Gastrocnemius medialis (tissue), 4 donors: ENCODE measurements at regions not wholly inside any gene's neighbourhood (a gene's known extent, or its start where the extent isn't known, plus 50 kb on each side); places are given as distances from the start of the nearest gene placed in this dataset.

Experiments
- ATAC-seq, 2 donors: fragments of 150-250 bp; one replicate each; pipeline ENCODE4 v1.9.1; 2016
- DNase-seq, 2 donors: peaks; one replicate each; pipeline ENCODE4 v3.0.0-alpha.2; 2019
- H3K27ac ChIP-seq, 4 donors: fragments of 200-600 bp; sonication (generic); 1 replicate in 1 of 4; 2 replicates in 3 of 4; pipeline ENCODE4 v1.5.1; 2016 to 2018; ENCODE audit warnings: mild to moderate bottlenecking in 2 of 4, moderate library complexity in 1 of 4
- H3K27me3 ChIP-seq, 3 donors: fragments of 200-600 bp; sonication (generic) in 2 of 3; 1 replicate in 1 of 3; 2 replicates in 2 of 3; pipeline versions ENCODE4 v1.5.1 to v1.6.0; 2016 to 2019; ENCODE audit warnings: mild to moderate bottlenecking in 1 of 3, moderate library complexity in 1 of 3
- H3K36me3 ChIP-seq, 2 donors: fragments of 200-600 bp; sonication (generic) in 1 of 2; one replicate each; pipeline ENCODE4 v1.5.1; 2017 to 2018
- H3K4me1 ChIP-seq, 2 donors: fragments of 200-600 bp; sonication (generic) in 1 of 2; one replicate each; pipeline ENCODE4 v1.5.1; 2016 to 2017; ENCODE audit warnings: mild to moderate bottlenecking in 2 of 2
- H3K4me3 ChIP-seq, 4 donors: fragments of 200-600 bp; sonication (generic) in 3 of 4; 1 replicate in 1 of 4; 2 replicates in 3 of 4; pipeline ENCODE4 v1.5.1; 2016 to 2019; ENCODE audit warnings: mild to moderate bottlenecking in 2 of 4
- H3K9me3 ChIP-seq, 3 donors: fragments of 200-600 bp; sonication (generic) in 2 of 3; 1 replicate in 1 of 3; 2 replicates in 2 of 3; pipeline ENCODE4 v1.5.1; 2016 to 2019
- POLR2A ChIP-seq, 2 donors: fragments of 450-650 bp; IDR thresholded peaks; one replicate each; pipeline ENCODE4 v1.6.1; 2017; ENCODE audit warnings: antibody characterized with exemption in 2 of 2, mild to moderate bottlenecking in 2 of 2, moderate library complexity in 2 of 2
- in situ Hi-C, 4 donors: fragments of 200-750 bp; cut with MboI; loops; one replicate each; pipeline versions ENCODE4 v1.15.0 to v1.8.0; 2017; ENCODE audit warnings: low sequenced_read_pairs in 4 of 4
- intact Hi-C: fragments of 100-400 bp; cut with DNase I; formaldehyde crosslinking; loops from one replicate; pipeline ENCODE4 v1.15.1; 2023; ENCODE audit warnings: low total_unique reads
- TF ChIP-seq, protein P1 (sequence below), 5 experiments: fragments of 450-650 bp in 3 of 5; fragments of 200-600 bp in 2 of 5; sonication (generic) in 2 of 5; IDR thresholded peaks in 4 of 5; conservative IDR thresholded peaks in 1 of 5; 1 replicate in 4 of 5; 2 replicates in 1 of 5; pipeline ENCODE4 v1.5.1; 2016 to 2019; ENCODE audit warnings: antibody characterized with exemption in 5 of 5, mild to moderate bottlenecking in 3 of 5, moderate library complexity in 3 of 5

- ATAC-seq (no peak), DNase-seq (no peak)
- peaks cover 0 to 5% of the 10 kb centered on the region in 2 donors for H3K4me1 ChIP-seq
- in situ Hi-C loops = no loop called here
- H3K9me3 ChIP-seq = no peaks in the 10 kb centered on the region
- intact Hi-C loops = no loop called here
- no peaks in the 10 kb centered on the region for H3K36me3 ChIP-seq
- no peak overlapping the region for H3K4me3 ChIP-seq
- TF ChIP-seq, protein P1, sequence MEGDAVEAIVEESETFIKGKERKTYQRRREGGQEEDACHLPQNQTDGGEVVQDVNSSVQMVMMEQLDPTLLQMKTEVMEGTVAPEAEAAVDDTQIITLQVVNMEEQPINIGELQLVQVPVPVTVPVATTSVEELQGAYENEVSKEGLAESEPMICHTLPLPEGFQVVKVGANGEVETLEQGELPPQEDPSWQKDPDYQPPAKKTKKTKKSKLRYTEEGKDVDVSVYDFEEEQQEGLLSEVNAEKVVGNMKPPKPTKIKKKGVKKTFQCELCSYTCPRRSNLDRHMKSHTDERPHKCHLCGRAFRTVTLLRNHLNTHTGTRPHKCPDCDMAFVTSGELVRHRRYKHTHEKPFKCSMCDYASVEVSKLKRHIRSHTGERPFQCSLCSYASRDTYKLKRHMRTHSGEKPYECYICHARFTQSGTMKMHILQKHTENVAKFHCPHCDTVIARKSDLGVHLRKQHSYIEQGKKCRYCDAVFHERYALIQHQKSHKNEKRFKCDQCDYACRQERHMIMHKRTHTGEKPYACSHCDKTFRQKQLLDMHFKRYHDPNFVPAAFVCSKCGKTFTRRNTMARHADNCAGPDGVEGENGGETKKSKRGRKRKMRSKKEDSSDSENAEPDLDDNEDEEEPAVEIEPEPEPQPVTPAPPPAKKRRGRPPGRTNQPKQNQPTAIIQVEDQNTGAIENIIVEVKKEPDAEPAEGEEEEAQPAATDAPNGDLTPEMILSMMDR (IDR thresholded peaks at IDR 0.05 in 4 of 5, conservative IDR thresholded peaks at IDR 0.05 in 1 of 5) = no peak
- no peak for TF ChIP-seq POLR2A (IDR thresholded peaks at IDR 0.05)
- no peaks in the 10 kb centered on the region for H3K27me3 ChIP-seq
- no peak overlapping the region for H3K27ac ChIP-seq
These were observed 61.3 kb upstream of the SMIM36 start for GRCh38 chr17:55572599-55572998.

GRCh38 chr17:55572139-55572538 lies 60.9 kb upstream of the SMIM36 start:
- ATAC-seq = no peak
- no peak for DNase-seq
- H3K9me3 ChIP-seq = no peaks in the 10 kb centered on the region
- intact Hi-C loops = no loop called here
- in situ Hi-C loops = no loop called here
- peaks cover 0 to 5% of the 10 kb centered on the region in 2 donors for H3K4me1 ChIP-seq
- H3K27me3 ChIP-seq = no peaks in the 10 kb centered on the region
- no peak overlapping the region for H3K27ac ChIP-seq
- H3K4me3 ChIP-seq = no peak overlapping the region
- H3K36me3 ChIP-seq = no peaks in the 10 kb centered on the region
- TF ChIP-seq POLR2A (IDR thresholded peaks at IDR 0.05) = no peak
- TF ChIP-seq, protein P1 (IDR thresholded peaks at IDR 0.05 in 4 of 5, conservative IDR thresholded peaks at IDR 0.05 in 1 of 5) = no peak

- H3K27me3 ChIP-seq = no peaks in the 10 kb centered on the region
- no peak for ATAC-seq
- no peak overlapping the region for H3K27ac ChIP-seq
- TF ChIP-seq, protein P1 (IDR thresholded peaks at IDR 0.05 in 4 of 5, conservative IDR thresholded peaks at IDR 0.05 in 1 of 5) = no peak
- TF ChIP-seq POLR2A (IDR thresholded peaks at IDR 0.05) = no peak
- no peak for DNase-seq
- H3K36me3 ChIP-seq = no peaks in the 10 kb centered on the region
- no peak overlapping the region for H3K4me3 ChIP-seq
- no peaks in the 10 kb centered on the region for H3K4me1 ChIP-seq
- intact Hi-C loops (no loop called here), in situ Hi-C loops (no loop called here)
- H3K9me3 ChIP-seq = no peaks in the 10 kb centered on the region
These were observed 59.8 kb upstream of the SMIM36 start for GRCh38 chr17:55571095-55571494.

- H3K4me1 ChIP-seq = no peaks in the 10 kb centered on the region
- no peaks in the 10 kb centered on the region for H3K27me3 ChIP-seq
- no peaks in the 10 kb centered on the region for H3K9me3 ChIP-seq
- no peak for TF ChIP-seq POLR2A (IDR thresholded peaks at IDR 0.05)
- TF ChIP-seq, protein P1 (IDR thresholded peaks at IDR 0.05 in 4 of 5, conservative IDR thresholded peaks at IDR 0.05 in 1 of 5) = no peak
- no peak for DNase-seq
- intact Hi-C loops = no loop called here
- H3K27ac ChIP-seq = no peak overlapping the region
- H3K4me3 ChIP-seq = no peak overlapping the region
- H3K36me3 ChIP-seq = no peaks in the 10 kb centered on the region
- ATAC-seq = no peak
- in situ Hi-C loops = no loop called here
These were observed 59.1 kb upstream of the SMIM36 start for GRCh38 chr17:55570391-55570790.
